HG03064 (cell line): ENCODE measurements at regions not wholly inside any gene's neighbourhood (a gene's known extent, or its start where the extent isn't known, plus 50 kb on each side); places are given as distances from the start of the nearest gene placed in this dataset.
A peak's percentile ranks its signal among the peaks of the same experiment; 100 is the strongest.

Source experiments
- ATAC-seq: cut with Tn5 transposase; IDR thresholded peaks from one replicate; pipeline ENCODE4 v1.9.1; 2021; ENCODE audit warnings: low read depth; ENCODE audit not compliant: unreplicated experiment

- ATAC-seq: no peak
Measured at GRCh38 chr11:131179836-131180235, 190.6 kb upstream of the NTM start.

- ATAC-seq: no peak
Measured at GRCh38 chr11:131185915-131186314, 184.5 kb upstream of the NTM start.

DNA sequence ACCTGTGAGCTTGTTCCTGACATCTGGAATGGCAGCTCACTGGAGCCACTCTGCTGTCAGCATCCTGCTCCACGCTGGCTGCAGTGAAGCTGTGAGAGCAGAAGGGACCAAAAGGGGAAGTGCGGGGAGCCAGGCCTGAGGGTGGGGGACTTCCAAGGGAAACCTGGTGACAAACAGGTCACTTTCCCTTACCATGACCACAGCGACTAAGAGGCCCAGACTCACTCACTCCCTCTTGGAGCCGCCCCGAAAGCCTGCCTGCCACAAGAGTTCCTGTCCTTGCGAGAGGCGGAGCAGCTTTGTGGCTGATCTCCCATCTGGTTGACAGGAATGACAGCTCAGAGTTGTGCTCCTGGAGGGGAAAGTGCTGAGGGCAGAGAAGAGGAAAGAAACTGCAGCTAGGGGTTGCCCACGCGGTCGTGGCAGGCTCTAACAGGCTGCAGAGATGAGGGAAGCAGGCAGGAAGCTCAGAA, 183.8 kb upstream of the NTM start:
- ATAC-seq: peak; percentile 90

- ATAC-seq: no peak
Measured at GRCh38 chr11:131190446-131190845, 180.0 kb upstream of the NTM start.

GRCh38 chr11:131191606-131192005, 178.8 kb upstream of the NTM start:
- no peak for ATAC-seq

DNA sequence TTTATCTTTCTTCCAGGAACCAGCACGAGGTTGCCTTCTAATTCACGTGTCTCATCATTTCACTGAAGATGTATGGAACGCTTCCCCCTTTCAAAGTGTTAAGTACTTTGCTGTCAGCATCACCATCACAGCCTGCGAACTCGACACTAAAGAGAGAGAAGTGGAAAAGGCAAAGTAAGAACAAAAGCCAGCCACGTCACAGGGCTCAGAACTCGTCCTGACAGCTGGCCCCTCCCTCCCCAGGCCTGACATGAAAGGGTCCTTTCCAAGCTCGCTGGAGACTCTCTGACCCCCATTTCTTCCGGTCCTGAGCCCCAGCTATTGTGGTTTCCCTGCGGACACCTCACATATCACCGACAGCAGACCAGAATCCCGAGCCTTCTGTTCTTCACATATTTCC, 177.8 kb upstream of the NTM start:
- no peak for ATAC-seq

DNA sequence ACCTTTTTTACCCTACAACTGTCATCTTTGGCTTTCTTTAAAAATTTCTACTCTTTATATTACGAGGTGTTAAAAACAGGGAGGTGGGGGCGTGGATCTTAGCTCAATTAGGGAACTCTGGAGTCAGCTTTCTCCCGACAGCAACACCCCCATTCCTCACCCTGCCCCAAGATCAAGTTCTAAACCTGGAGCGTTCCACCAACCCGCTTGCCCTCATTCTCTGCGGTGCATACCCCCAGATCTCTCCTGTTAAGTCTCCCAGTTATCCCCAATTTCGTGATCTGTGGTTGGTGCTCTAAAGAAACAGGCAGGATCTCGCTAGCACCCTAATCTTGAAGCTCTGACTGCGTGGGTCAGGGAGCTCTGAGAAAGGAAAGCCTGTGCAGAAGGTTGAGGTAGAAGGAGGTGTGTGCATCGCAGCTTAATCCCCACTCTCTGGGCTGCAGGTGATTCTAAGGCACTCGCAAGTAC, 177.3 kb upstream of the NTM start:
- ATAC-seq: no peak

DNA sequence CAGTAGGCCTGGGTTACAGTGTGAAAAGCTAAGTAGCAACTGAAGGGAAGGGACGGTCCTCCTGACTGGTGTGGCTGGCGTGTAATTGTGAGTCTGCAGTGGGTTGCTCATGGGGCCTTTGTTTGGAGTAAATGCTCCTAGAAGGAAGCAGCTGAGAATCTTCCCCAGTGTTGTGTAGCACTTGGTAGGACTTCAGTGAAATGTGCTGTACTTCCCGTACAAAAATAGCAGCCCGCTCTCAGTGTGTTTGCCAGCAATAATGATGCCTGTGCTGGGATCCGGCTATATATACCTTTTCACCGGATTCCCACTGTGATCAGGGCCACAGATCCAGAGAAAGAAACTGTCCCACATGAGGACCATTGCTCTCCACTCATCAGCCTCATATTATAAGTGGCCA, 175.7 kb upstream of the NTM start:
- no peak for ATAC-seq

GRCh38 chr11:131195661-131196517, 174.5 kb upstream of the NTM start:
- ATAC-seq: no peak

- ATAC-seq: no peak
Measured at GRCh38 chr11:131198161-131199014, 172.0 kb upstream of the NTM start.

GRCh38 chr11:131199015-131199280, 171.5 kb upstream of the NTM start:
- no peak for ATAC-seq

DNA sequence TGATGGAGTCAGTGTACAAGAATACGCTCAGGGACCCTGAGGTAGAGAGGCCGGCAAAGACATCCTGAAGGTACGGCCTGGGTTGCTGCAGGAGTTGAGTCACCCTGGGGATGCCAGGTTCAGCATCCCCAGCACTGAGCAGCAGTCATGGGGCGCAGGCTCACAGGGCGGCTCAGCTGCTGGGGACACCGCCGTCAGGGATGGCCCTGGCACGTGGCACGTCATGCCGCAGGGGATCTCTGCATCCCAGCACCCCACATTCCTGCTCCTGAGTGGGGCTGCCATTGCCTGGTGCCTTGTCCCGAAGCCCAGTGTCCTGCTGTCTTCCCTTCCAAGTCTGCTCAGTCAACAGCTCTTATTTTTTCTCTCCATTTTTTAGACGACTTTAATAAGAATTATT, 168.7 kb upstream of the NTM start:
- ATAC-seq: no peak

GRCh38 chr11:131203040-131203439, 167.4 kb upstream of the NTM start:
- no peak for ATAC-seq

DNA sequence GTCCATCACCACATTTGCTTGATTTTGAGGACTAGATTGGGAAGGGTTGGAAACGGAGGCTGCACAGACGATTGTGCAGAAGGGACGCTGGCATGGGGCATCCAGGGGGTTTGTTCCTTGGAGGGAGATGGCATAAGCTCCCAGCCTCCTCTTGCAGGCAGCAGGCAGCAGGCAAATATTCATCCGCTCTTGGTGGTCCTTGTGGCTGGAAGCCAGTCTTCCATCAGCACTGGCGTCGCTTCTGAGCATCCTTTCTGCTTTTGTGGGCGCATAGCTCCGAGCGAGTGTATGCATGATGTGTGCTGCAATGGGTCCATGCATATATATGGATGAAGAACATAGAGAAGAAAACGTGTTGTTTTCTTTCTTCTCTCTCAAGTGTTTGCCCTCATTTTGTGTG, 166.1 kb upstream of the NTM start:
- ATAC-seq: no peak

DNA sequence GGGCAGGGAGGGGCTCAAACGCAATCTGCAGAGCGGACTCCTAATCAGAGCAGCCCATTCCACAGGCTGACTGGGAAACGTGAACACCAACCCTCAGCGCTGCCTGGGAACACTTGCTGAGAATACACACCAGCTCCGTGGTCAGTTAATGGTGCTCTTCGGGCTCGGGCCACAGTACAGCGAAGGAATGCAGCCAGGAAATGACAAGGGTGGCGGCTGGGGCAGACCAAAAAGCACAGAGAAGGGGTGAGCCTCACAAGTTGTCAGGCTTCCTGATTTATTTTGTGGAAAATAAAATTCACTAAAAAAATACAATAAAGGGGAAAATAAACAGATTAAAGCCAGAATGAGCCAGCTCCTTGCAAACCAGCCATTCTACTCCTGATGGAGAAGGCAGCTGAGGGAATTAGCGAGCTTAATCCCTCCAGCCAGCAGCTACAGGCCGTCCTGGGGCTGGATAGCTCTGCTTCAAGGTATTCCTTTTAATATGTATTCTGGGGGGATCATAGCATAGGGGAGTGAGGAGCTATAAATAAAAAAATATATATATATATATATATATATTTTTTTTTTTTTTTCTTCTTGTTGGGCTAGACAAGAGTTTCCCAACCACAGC, 165.5 kb upstream of the NTM start:
- ATAC-seq: no peak

DNA sequence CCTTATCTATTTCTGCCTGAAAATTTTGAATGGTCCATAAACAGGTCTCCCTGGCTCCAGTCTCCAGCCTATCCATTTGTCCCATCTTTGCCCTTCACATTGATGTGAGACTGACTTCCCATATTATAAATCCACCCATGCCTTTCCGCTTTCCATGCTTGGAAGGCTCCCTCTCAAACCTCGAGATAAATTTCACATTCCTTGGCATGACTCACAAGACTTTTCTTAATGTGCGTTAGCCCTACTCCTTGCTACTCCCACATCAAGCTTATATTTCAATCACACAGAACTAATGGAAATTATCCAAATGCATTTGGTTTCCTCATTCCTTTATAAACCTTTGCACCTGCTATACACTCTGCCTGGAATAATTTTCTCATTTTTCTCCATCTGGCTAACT, 163.7 kb upstream of the NTM start:
- no peak for ATAC-seq

DNA sequence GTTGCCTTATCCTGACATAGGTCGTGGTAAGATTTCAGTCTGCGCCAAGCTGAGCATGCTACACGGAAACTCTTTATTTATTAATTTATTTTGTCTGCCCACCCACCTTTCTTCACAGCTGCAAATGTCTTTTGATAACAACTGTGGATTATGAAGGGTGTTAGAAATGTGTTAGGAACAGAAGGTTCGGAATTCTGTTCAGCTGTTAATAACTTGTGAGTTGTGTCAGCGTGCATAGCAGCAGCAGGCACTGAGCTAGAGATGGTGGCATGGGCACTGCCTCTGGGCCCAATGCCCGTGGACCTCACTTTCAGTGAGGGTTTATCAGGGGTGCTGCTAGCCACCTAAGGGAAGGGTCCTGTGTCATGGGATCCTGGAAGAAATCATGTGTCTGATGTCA, 162.5 kb upstream of the NTM start:
- ATAC-seq: no peak

DNA sequence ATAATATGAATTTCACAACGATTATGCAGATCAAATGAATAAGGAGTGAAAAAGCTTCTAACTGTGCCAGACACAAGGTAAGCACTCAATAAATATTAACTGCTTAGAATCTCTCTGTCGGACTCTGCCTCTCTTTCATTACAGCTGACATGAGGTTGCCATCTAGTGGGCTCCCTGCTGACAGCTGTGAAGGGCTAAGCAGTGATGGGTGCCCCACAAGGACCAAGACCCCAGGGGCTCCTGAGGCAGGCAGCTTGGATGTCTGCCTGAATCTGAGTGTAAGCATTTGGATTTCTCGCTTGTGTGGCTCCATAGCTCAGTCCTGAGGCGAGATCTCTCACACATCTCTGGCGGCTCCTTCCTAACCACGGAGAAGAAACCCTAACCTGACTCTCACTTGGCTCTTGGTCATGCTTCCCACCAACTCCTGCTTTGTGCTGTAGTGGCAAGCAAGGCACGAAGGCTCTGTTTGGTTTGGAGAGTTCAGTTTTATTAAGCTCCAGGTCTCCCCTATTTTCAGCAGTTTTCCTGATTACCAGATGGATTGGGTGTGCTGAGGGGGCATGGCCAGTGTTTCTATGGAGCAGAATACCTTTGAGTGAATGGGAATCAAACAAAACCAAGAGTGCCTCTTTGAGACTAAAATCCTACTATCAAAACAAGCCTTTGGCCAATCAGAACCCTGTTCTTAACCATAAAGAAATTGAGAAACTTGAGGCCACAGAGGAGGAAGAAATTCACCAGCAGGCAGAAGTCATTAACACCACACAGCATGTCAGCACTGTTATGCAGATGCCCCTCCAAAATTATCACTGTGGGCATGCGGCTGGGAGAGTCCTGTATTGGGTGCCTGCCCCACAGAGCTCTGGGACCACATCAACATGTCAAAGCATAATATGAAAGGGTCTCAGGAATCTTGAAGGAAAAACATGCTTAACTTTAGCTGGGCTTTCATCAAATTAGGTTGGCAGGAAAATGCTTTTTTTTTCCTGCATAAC, 152.8 kb upstream of the NTM start:
- ATAC-seq: no peak

- ATAC-seq: no peak
Measured at GRCh38 chr11:131218542-131218941, 151.9 kb upstream of the NTM start.

GRCh38 chr11:131219646-131220045, 150.8 kb upstream of the NTM start:
- no peak for ATAC-seq
